NCI-H82 treated with DMSO at 0.1 percent for 48 hours (cell line): ENCODE measurements at regions not wholly inside any gene's neighbourhood (a gene's known extent, or its start where the extent isn't known, plus 50 kb on each side); places are given as distances from the start of the nearest gene placed in this dataset.

Source experiments
- DNase-seq: peaks from one replicate; lab custom pipeline; 2025; ENCODE audit not compliant: unreplicated experiment; lab: John Stamatoyannopoulos, UW

- DNase-seq = no peak
Observed at GRCh38 chrX:104310657-104311254, 56.0 kb upstream of the ESX1 start.

GRCh38 chrX:104310090-104310489, 55.4 kb upstream of the ESX1 start:
- no peak for DNase-seq

- DNase-seq = no peak
Observed at GRCh38 chrX:104309169-104309568, 54.4 kb upstream of the ESX1 start.

- DNase-seq = no peak
Observed at GRCh38 chrX:104307341-104307740, 52.6 kb upstream of the ESX1 start.

- no peak for DNase-seq
Observed at GRCh38 chrX:104306180-104306579, 51.4 kb upstream of the ESX1 start.
